WTC11 (cell line): ENCODE measurements at regions not wholly inside any gene's neighbourhood (a gene's known extent, or its start where the extent isn't known, plus 50 kb on each side); places are given as distances from the start of the nearest gene placed in this dataset.

Experiments used
- ARID4B ChIP-seq: sonication (generic); formaldehyde crosslinking; IDR thresholded peaks from 2 replicates; pipeline ENCODE4 v1.8.0; 2023; ENCODE audit warnings: missing genetic modification reagents, mild to moderate bottlenecking, borderline replicate concordance
- ATF2 ChIP-seq: sonication (generic); formaldehyde crosslinking; IDR thresholded peaks from 2 replicates; pipeline ENCODE4 v1.8.1; 2022; ENCODE audit warnings: low read depth, missing genetic modification reagents, borderline replicate concordance
- ATF3 ChIP-seq: sonication (generic); formaldehyde crosslinking; conservative IDR thresholded peaks from 2 replicates; pipeline ENCODE4 v1.8.1; 2022; ENCODE audit warnings: mild to moderate bottlenecking, missing genetic modification reagents
- CBFB ChIP-seq: sonication (generic); formaldehyde crosslinking; IDR thresholded peaks from 2 replicates; pipeline ENCODE4 v1.8.1; 2022; ENCODE audit warnings: mild to moderate bottlenecking, low read depth, missing genetic modification reagents
- CTCF ChIP-seq: fragments of 200-600 bp; IDR thresholded peaks from 2 replicates; pipeline ENCODE4 v1.8.0; 2022; ENCODE audit warnings: antibody characterized with exemption
- E2F5 ChIP-seq: sonication (generic); formaldehyde crosslinking; IDR thresholded peaks from 2 replicates; pipeline ENCODE4 v1.8.1; 2022; ENCODE audit warnings: mild to moderate bottlenecking, moderate library complexity, missing genetic modification reagents
- GABPB1 ChIP-seq: sonication (generic); formaldehyde crosslinking; IDR thresholded peaks from 2 replicates; pipeline ENCODE4 v1.8.1; 2023; ENCODE audit warnings: mild to moderate bottlenecking, missing genetic modification reagents
- IRF1 ChIP-seq: sonication (generic); formaldehyde crosslinking; IDR thresholded peaks from 2 replicates; pipeline ENCODE4 v1.8.0; 2023; ENCODE audit warnings: missing genetic modification reagents
- MAX ChIP-seq: sonication (generic); formaldehyde crosslinking; IDR thresholded peaks from 2 replicates; pipeline ENCODE4 v1.8.0; 2022; ENCODE audit warnings: mild to moderate bottlenecking, missing genetic modification reagents
- NR2C2 ChIP-seq: sonication (generic); formaldehyde crosslinking; IDR thresholded peaks from 2 replicates; pipeline ENCODE4 v1.8.0; 2022; ENCODE audit warnings: mild to moderate bottlenecking, missing genetic modification reagents
- TEAD4 ChIP-seq: sonication (generic); formaldehyde crosslinking; IDR thresholded peaks from 2 replicates; pipeline ENCODE4 v1.8.0; 2022; ENCODE audit warnings: mild to moderate bottlenecking, missing genetic modification reagents
- USF1 ChIP-seq: sonication (generic); formaldehyde crosslinking; IDR thresholded peaks from 2 replicates; pipeline ENCODE4 v1.8.0; 2022; ENCODE audit warnings: mild to moderate bottlenecking, missing genetic modification reagents

GRCh38 chr21:36254106-36254941 lies 65.7 kb upstream of the MORC3 start:
- no peak for TF ChIP-seq NR2C2 (CRISPR knock-in tag)
- no peak for TF ChIP-seq ARID4B (CRISPR knock-in tag)
- no peak for TF ChIP-seq CTCF
- TF ChIP-seq USF1 (CRISPR knock-in tag), result no peak
- no peak for TF ChIP-seq TEAD4 (CRISPR knock-in tag)
- TF ChIP-seq CBFB (CRISPR knock-in tag), result no peak
- no peak for TF ChIP-seq IRF1
- no peak for TF ChIP-seq ATF3
- TF ChIP-seq ATF2 (CRISPR knock-in tag), result no peak
- no peak for TF ChIP-seq E2F5 (CRISPR knock-in tag)
- no peak for TF ChIP-seq GABPB1 (CRISPR knock-in tag)
- TF ChIP-seq MAX (CRISPR knock-in tag), result no peak
